GM21737 (cell line): ENCODE measurements at regions not wholly inside any gene's neighbourhood (a gene's known extent, or its start where the extent isn't known, plus 50 kb on each side); places are given as distances from the start of the nearest gene placed in this dataset.

Source experiments
- ATAC-seq: cut with Tn5 transposase; IDR thresholded peaks from one replicate; pipeline ENCODE4 v1.9.1; 2021; ENCODE audit warnings: mild to moderate bottlenecking, moderate library complexity; ENCODE audit not compliant: unreplicated experiment

GRCh38 chr1:173128742-173129141 is 78.0 kb upstream of the TNFSF18 start:
- no peak for ATAC-seq

DNA sequence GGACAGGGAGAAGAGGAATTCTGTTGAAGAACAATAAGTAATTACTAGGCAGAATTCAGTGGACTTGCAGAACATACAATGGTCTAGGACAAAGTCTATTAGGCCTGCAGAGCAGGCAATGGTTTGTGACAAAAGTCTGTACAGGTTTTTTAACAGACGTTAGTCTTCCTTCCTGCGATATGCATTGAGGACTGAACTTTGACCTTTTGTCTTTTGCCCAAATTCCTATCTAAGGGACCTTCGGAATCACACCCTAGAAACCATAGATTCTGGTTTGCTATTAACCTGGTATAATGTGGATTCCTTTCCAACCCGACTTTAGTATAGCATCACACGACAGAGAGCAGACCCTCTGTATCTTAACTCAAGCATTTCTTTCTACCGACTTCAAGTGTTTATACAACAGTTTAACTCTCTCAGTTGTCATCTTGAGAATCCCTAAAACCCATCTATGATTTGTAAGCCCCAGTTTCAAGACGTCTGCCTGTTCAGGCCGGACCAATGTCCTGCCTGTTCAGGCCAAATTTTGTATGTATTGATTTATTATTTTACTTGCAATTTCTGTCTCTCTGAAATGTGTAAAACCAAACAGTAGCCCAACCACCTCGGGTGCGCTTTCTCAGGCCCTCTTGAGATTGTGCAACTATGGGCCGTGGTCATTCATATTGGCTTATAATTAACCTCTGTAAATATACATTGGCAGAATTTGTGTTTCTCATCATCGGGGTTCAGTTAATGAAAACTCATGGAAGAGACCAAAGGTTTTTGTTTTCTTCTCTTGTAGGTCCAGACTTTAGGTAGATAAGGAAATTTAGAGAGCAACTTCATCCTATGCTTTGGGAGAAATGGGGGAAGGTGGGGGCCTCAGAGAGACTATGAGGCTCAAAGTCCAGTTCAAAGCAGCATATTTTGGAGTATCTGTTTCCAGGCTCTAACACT is 76.9 kb upstream of the TNFSF18 start:
- ATAC-seq, result no peak

GRCh38 chr1:173126421-173126820 is 75.7 kb upstream of the TNFSF18 start:
- no peak for ATAC-seq

- no peak for ATAC-seq
Measured at GRCh38 chr1:173122958-173123852, 72.5 kb upstream of the TNFSF18 start.

GRCh38 chr1:173122344-173122935 is 71.7 kb upstream of the TNFSF18 start:
- no peak for ATAC-seq

- ATAC-seq, result no peak
Measured at GRCh38 chr1:173118404-173118803, 67.7 kb upstream of the TNFSF18 start.

DNA sequence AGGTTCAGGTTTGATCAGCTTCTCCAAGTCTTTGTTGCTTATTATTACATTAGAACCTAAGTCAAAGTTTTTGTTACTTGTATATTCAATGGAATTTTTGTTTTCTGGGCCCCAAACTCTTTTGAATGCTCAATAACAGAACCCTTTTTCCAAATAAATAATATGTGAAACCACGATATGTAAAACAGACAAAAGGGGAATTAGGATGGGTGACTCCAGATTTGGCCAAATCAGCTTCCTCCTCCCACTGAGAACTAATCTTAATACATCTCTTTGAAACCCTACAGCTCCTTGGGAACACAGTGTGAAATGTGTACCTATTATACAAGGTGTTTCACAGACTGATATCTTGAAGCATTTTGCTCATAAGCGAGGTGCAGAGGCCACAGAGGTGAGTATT is 67.0 kb upstream of the TNFSF18 start:
- ATAC-seq, result no peak

DNA sequence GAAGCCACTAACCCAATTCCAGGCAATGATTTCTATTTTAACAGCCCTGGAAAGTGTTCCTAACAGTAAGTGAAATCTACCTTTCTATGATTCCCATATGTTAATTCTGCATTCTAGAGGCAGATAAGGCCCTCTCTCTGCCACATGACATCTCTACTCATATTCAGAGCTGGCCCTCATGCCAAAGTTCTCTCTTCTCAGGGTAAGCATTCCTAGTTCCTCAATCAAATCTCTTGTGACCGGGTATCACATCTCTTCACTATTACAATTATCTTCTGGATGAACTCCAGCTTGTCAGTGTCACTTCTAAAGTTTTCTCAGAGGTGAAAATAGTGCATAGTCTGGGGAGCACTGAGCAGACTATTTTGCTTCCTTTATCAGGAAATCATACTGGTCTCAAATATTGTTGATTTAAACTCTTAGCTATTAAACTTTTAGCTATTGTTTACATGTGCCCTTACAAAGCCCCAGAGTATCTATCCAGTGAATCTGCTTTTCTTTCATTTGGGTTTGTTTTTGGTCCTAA is 66.4 kb upstream of the TNFSF18 start:
- ATAC-seq, result no peak

GRCh38 chr1:173114346-173114745 is 63.6 kb upstream of the TNFSF18 start:
- no peak for ATAC-seq

GRCh38 chr1:173113015-173113741 is 62.4 kb upstream of the TNFSF18 start:
- no peak for ATAC-seq

DNA sequence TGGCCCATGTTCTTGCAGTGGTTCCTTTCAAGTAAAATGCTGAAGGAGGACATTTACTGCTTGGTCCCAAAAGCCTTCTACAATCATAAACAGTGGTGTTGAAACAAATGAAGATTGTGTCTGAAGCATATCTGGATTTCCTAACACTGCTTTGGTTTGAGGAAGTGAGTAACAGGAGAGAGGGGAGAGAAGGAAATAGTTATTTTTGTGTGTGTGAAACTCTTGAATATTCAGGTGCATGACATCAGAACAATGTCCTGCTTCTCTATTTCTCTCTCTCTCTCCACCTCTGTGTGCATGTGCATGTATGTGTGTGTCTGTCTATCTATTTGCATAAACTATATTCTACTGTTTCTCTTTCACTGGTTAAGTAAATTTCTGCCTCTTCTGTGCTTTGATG is 61.4 kb upstream of the TNFSF18 start:
- ATAC-seq, result peak; percentile 93

DNA sequence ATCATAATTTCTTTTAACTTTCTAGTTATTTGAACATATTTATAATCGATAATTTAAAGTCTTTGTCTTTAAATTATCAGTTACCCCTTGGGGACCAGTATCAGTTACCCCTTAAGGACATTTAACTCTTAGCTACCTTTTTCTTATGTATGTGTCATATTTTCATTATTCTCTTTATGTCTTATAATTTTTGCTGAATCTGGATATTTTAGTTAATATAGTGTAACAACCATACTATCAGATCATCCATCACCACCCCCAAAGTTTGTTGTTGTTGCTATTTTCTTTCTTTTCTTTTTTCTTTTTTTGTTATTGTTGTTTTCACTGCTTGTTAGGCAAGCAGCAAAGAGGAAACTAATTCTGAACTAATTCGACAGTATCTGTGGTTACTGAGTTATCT is 57.0 kb upstream of the TNFSF18 start:
- no peak for ATAC-seq

DNA sequence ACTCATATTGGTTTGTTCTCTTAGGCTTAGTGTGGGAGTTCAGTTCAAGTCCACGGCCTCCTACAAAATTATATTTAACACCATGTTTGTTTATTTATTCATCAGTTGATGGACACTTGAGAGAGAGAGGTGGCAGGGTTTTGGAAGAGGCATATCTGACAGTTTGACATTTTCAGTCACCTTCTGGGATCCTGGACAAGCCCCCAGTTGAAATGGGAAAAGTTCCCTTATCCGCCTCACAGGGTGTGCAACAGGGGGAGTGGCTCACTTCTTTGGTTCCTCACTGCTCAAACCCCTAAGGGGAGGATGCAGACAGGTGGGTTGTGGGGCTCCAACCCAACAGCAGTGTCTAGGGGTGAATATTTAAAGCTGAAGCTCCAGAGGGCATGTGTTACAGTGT is 52.3 kb upstream of the TNFSF18 start:
- no peak for ATAC-seq

- no peak for ATAC-seq
Measured at GRCh38 chr1:173101589-173101988, 50.8 kb upstream of the TNFSF18 start.

DNA sequence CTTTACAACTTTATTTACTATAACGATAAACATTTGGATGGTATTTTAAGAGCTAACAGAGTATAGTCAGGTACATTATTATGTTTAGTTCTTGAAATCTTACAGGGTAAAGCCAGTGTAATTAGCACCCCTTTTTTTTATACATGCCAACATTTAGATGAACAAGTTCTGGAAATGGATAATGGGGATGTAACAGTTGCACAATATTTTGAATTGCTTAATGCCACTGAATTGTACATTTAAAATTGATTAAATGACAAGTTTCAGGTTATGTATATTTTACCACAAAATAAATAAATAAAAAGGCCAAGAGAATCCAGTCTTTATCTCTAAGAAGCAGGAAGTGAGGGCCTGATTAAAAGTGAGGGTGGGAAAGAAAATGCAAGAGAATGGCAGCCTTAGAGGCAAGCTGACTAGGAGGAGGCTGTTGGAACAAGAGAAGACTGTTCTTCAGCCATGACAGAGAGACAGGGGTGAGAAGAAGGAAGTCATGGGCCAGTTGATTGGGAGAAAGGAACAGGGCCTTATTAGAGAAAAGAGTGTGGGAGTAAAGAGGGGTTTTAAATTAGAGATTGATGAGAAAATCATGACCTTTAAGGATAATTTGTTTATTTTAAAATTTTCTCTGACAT is 49.9 kb upstream of the TNFSF18 start:
- no peak for ATAC-seq
